PFSK-1 (cell line): ENCODE measurements at regions not wholly inside any gene's neighbourhood (a gene's known extent, or its start where the extent isn't known, plus 50 kb on each side); places are given as distances from the start of the nearest gene placed in this dataset.

ENCODE experiments used
- POLR2AphosphoS5 ChIP-seq: IDR thresholded peaks from 2 replicates; pipeline ENCODE4 v1.6.1; 2012; ENCODE audit warnings: low read depth, mild to moderate bottlenecking, control low read depth, low read length, moderate library complexity
- REST ChIP-seq, 2 experiments: IDR thresholded peaks; 2 replicates each; pipeline versions ENCODE4 v1.6.1 to v1.8.0; 2011 to 2012; ENCODE audit warnings: low read depth in 2 of 2, low read length in 2 of 2, control low read depth in 1 of 2, inconsistent platforms in 1 of 2, mild to moderate bottlenecking in 1 of 2, moderate library complexity in 1 of 2; ENCODE audit not compliant: insufficient read depth in 1 of 2
- SIN3A ChIP-seq: IDR thresholded peaks from 2 replicates; pipeline ENCODE4 v1.6.1; 2012; ENCODE audit warnings: mild to moderate bottlenecking, low read length, moderate library complexity, borderline replicate concordance; ENCODE audit not compliant: insufficient read depth

- TF ChIP-seq POLR2AphosphoS5: no peak
- TF ChIP-seq REST (IDR thresholded peaks at IDR 0.05; ENCODE audit: insufficient read depth in 1 of 2, low read depth in 2 of 2, low read length in 2 of 2): no peak
- no peak for TF ChIP-seq SIN3A
These were observed 614.6 kb upstream of the CDH5 start for GRCh38 chr16:65751622-65752521.
